Cardiac fibroblast (primary cell): ENCODE measurements at regions not wholly inside any gene's neighbourhood (a gene's known extent, or its start where the extent isn't known, plus 50 kb on each side); places are given as distances from the start of the nearest gene placed in this dataset.

Experiments
- DNase-seq, 2 donors: peaks; one replicate each; pipeline versions ENCODE4 v3.0.0 to v3.0.0-alpha.2; 2010; ENCODE audit warnings: low read depth in 2 of 2
- H3K4me3 ChIP-seq, 2 donors: replicated peaks in 1 of 2; 1 replicate in 1 of 2; 2 replicates in 1 of 2; pipeline ENCODE4 v1.5.1; 2011; ENCODE audit warnings: low read depth in 2 of 2, low read length in 2 of 2, mild to moderate bottlenecking in 2 of 2, moderate library complexity in 1 of 2
- TF ChIP-seq, protein P1 (sequence below): IDR thresholded peaks from one replicate; pipeline ENCODE4 v1.5.1; 2011; ENCODE audit warnings: low read depth, mild to moderate bottlenecking, low read length, inconsistent platforms

DNA sequence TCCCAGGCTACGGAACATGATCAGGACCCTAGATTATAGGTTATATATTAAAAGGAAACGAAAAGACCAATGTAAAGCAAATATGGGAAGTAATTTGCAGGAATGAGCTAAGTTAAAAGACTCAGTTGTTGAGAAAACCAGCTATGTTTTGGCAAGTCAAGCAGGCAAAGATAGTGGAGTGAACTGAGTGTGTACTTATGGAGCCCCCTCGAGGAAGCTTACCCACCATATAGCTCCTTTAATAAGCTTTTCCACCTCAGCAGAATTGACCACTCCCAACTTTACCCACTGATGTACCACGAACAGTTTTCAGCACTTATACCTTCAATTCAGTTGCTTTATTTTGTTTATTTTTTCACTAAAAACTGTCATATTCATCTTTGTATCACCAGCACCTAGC lies 57.3 kb upstream of the PJA2 start:
- TF ChIP-seq, protein P1, sequence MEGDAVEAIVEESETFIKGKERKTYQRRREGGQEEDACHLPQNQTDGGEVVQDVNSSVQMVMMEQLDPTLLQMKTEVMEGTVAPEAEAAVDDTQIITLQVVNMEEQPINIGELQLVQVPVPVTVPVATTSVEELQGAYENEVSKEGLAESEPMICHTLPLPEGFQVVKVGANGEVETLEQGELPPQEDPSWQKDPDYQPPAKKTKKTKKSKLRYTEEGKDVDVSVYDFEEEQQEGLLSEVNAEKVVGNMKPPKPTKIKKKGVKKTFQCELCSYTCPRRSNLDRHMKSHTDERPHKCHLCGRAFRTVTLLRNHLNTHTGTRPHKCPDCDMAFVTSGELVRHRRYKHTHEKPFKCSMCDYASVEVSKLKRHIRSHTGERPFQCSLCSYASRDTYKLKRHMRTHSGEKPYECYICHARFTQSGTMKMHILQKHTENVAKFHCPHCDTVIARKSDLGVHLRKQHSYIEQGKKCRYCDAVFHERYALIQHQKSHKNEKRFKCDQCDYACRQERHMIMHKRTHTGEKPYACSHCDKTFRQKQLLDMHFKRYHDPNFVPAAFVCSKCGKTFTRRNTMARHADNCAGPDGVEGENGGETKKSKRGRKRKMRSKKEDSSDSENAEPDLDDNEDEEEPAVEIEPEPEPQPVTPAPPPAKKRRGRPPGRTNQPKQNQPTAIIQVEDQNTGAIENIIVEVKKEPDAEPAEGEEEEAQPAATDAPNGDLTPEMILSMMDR, result no peak
- H3K4me3 ChIP-seq, result no peak overlapping the region
- no peak for DNase-seq
